GM12878 (cell line): ENCODE measurements at regions not wholly inside any gene's neighbourhood (a gene's known extent, or its start where the extent isn't known, plus 50 kb on each side); places are given as distances from the start of the nearest gene placed in this dataset.

Experiments
- ATAC-seq: fragments of 200-7000 bp; cut with Tn5 transposase; 3 replicates; pipeline ENCODE4 v1.9.1; 2020; ENCODE audit warnings: mild to moderate bottlenecking, moderate library complexity
- BruUV-seq: library from RNA; stranded (reverse); fragments of 400-500 nt; replicated peaks from 2 replicates; lab custom pipeline; 2021; lab: Mats Ljungman, UMichigan
- CTCF ChIA-PET: fragments of 300-600 bp; sonication (Branson Sonifier 250); formaldehyde crosslinking; extraction: SDS; loops from one replicate; lab custom pipeline; 2021; ENCODE audit warnings: inconsistent platforms; lab: Yijun Ruan, JAX
- POLR2A ChIA-PET: fragments of 350-600 bp; formaldehyde crosslinking; extraction: SDS; loops from one replicate; lab custom pipeline; 2021; ENCODE audit warnings: inconsistent platforms; lab: Charles Lee
- RAD21 ChIA-PET: fragments of 300-600 bp; sonication (Branson Sonifier 250); formaldehyde crosslinking; loops from one replicate; lab custom pipeline; 2023; ENCODE audit warnings: antibody characterized with exemption; ENCODE audit not compliant: unreplicated experiment; lab: Charles Lee
- SMC1A ChIA-PET: fragments of 300-600 bp; sonication (Branson Sonifier 250); formaldehyde crosslinking; loops from one replicate; lab custom pipeline; 2023; ENCODE audit not compliant: unreplicated experiment, uncharacterized antibody; lab: Charles Lee
- DNase-seq: peaks from one replicate; pipeline ENCODE4 v3.0.0-alpha.2; 2011; ENCODE audit warnings: low read depth, low spot score
- FAIRE-seq: peaks from 3 replicates; lab custom pipeline; 2011; peaks lifted over from hg19 to GRCh38; lab: Jason Lieb, UNC
- H2AFZ ChIP-seq: 2 replicates; pipeline ENCODE4 v1.6.0; 2011; ENCODE audit warnings: low read depth, low read length, control low read depth; ENCODE audit not compliant: control insufficient read depth
- H3K27ac ChIP-seq: 2 replicates; pipeline ENCODE4 v1.5.1; 2011; ENCODE audit warnings: control low read depth; ENCODE audit not compliant: control insufficient read depth, insufficient read depth
- H3K27me3 ChIP-seq, 2 experiments: replicated peaks in 1 of 2; 2 replicates each; pipeline versions ENCODE4 v1.6.0 to v1.6.1; 2011; ENCODE audit warnings: low read length in 1 of 2; ENCODE audit not compliant: control insufficient read depth in 2 of 2, insufficient read depth in 2 of 2
- H3K36me3 ChIP-seq, 2 experiments: 2 replicates each; pipeline ENCODE4 v1.5.1; 2011; ENCODE audit warnings: low read length in 1 of 2; ENCODE audit not compliant: control insufficient read depth in 2 of 2, insufficient read depth in 2 of 2
- H3K4me1 ChIP-seq: 2 replicates; pipeline ENCODE4 v1.6.1; 2011; ENCODE audit warnings: mild to moderate bottlenecking, low read length, moderate library complexity, mixed read lengths; ENCODE audit not compliant: control insufficient read depth, insufficient read depth
- H3K4me2 ChIP-seq: 2 replicates; pipeline ENCODE4 v1.6.0; 2011; ENCODE audit warnings: control low read depth; ENCODE audit not compliant: control insufficient read depth, insufficient read depth
- H3K4me3 ChIP-seq: fragments of 200-600 bp; sonication (generic); 2 replicates; pipeline ENCODE4 v1.5.1; 2016
- H3K79me2 ChIP-seq: 2 replicates; pipeline ENCODE4 v1.6.0; 2011; ENCODE audit warnings: low read length; ENCODE audit not compliant: control insufficient read depth, insufficient read depth
- H3K9ac ChIP-seq: 2 replicates; pipeline ENCODE4 v1.8.0; 2011; ENCODE audit warnings: low read length, control low read depth, mixed read lengths; ENCODE audit not compliant: control insufficient read depth, insufficient read depth
- H3K9me3 ChIP-seq: replicated peaks from 3 replicates; pipeline ENCODE4 v1.5.1; 2011; ENCODE audit warnings: mild to moderate bottlenecking, low read length; ENCODE audit not compliant: control insufficient read depth, insufficient read depth
- H4K20me1 ChIP-seq: 2 replicates; pipeline ENCODE4 v1.6.0; 2011; ENCODE audit not compliant: control insufficient read depth, insufficient read depth
- EZH2 ChIP-seq: IDR thresholded peaks from 2 replicates; pipeline ENCODE4 v1.6.1; 2012; ENCODE audit warnings: low read depth, mild to moderate bottlenecking, control low read depth, inconsistent platforms, low read length, borderline replicate concordance; ENCODE audit not compliant: control insufficient read depth
- FOXM1 ChIP-seq: IDR thresholded peaks from 2 replicates; pipeline ENCODE4 v1.6.1; 2012; ENCODE audit warnings: low read depth, mild to moderate bottlenecking, inconsistent platforms, low read length, moderate library complexity
- IRF4 ChIP-seq: IDR thresholded peaks from 2 replicates; pipeline ENCODE4 v1.6.1; 2011; ENCODE audit warnings: low read depth, low read length
- KDM1A ChIP-seq: fragments of 200-600 bp; sonication (generic); IDR thresholded peaks from 2 replicates; pipeline ENCODE4 v1.6.1; 2016; ENCODE audit warnings: borderline replicate concordance
- MTA2 ChIP-seq: fragments of 450-650 bp; IDR thresholded peaks from 2 replicates; pipeline ENCODE4 v1.6.1; 2016; ENCODE audit warnings: low read depth, mild to moderate bottlenecking, moderate library complexity
- RFX5 ChIP-seq: IDR thresholded peaks from 2 replicates; pipeline ENCODE4 v1.6.1; 2011; ENCODE audit warnings: low read depth, low read length, improper control_type of control experiment
- SIN3A ChIP-seq: IDR thresholded peaks from 2 replicates; pipeline ENCODE4 v1.6.1; 2012; ENCODE audit warnings: low read depth, low read length, improper control_type of control experiment
- SMAD1 ChIP-seq: fragments of 450-650 bp; IDR thresholded peaks from 2 replicates; pipeline ENCODE4 v1.6.1; 2018; ENCODE audit warnings: mild to moderate bottlenecking, low read depth; ENCODE audit not compliant: partially characterized antibody
- SREBF2 ChIP-seq: IDR thresholded peaks from 2 replicates; pipeline ENCODE4 v1.6.1; 2012; ENCODE audit warnings: mild to moderate bottlenecking, low read length
- ZBTB40 ChIP-seq: fragments of 450-650 bp; IDR thresholded peaks from 2 replicates; pipeline ENCODE4 v1.6.1; 2016; ENCODE audit warnings: mild to moderate bottlenecking, moderate library complexity, borderline replicate concordance
- WGBS: methylation state at CpG from one replicate; pipeline ENCODE4 v1.1.6; 2016; ENCODE audit warnings: low lambda C conversion rate; ENCODE audit not compliant: insufficient replicate concordance, insufficient coverage; ENCODE audit errors: missing lambda C conversion rate; 5-methylcytosine and 5-hydroxymethylcytosine counted together
- in situ Hi-C: fragments of 300-500 bp; cut with MboI; formaldehyde crosslinking; loops from 9 replicates; pipeline ENCODE4 v1.14.3; 2018; ENCODE audit warnings: mixed read lengths
- intact Hi-C: fragments of 100-400 bp; cut with micrococcal nuclease; formaldehyde crosslinking; loops from one replicate; pipeline ENCODE4 v1.14.2; 2022; ENCODE audit not compliant: unreplicated experiment

GRCh38 chr7:149713061-149713730 lies 60.2 kb downstream of the ZNF467 start:
- TF ChIP-seq RFX5 (no peak), MTA2 (no peak), ZBTB40 (no peak), SREBF2 (no peak), EZH2 (no peak), FOXM1 (no peak), SMAD1 (no peak), IRF4 (no peak), KDM1A (no peak), SIN3A (no peak)
- Histone ChIP-seq H3K4me2 (no peak overlapping the region), H3K27ac (no peak overlapping the region), H4K20me1 (no peaks in the 10 kb centered on the region), H3K9me3 (peaks cover 2% of the 10 kb centered on the region), H2AFZ (no peak overlapping the region), H3K36me3 (no peaks in the 10 kb centered on the region), H3K79me2 (peaks cover 4% of the 10 kb centered on the region), H3K4me1 (peaks cover 9% of the 10 kb centered on the region), H3K4me3 (no peak overlapping the region), H3K27me3 (no peaks in the 10 kb centered on the region), H3K9ac (no peak overlapping the region)
- DNase-seq (no peak), FAIRE-seq (no peak), ATAC-seq (no peak)
- ChIA-PET RAD21 (no interaction called here), SMC1A (no interaction called here), POLR2A (no interaction called here), CTCF (interaction anchor here (2.9 kb wide), 1 partner anchor 28 kb away, joined by 10 read pairs; no protein-coding TSS in a partner anchor)
- in situ Hi-C loops (no loop called here), intact Hi-C loops (no loop called here)
- WGBS: 86% methylated on average over 16 of the region's 16 CpGs
- no TSS peak for BruUV-seq
